Stimulated activated CD8-positive, alpha-beta memory T cell treated with anti-CD3 and anti-CD28 coated beads, Interleukin-7, amount 100 ng/mL, for 24 hours (primary cell): ENCODE measurements at regions not wholly inside any gene's neighbourhood (a gene's known extent, or its start where the extent isn't known, plus 50 kb on each side); places are given as distances from the start of the nearest gene placed in this dataset.
"Not testable (repeated sequence)": the region's sequence is repeated elsewhere in the genome, so short reads cannot be mapped to it uniquely, and the experiment has no call there.

Experiments
- DNase-seq: peaks from one replicate; pipeline ENCODE4 v3.0.0-alpha.2; 2020; ENCODE audit warnings: low read depth

DNA sequence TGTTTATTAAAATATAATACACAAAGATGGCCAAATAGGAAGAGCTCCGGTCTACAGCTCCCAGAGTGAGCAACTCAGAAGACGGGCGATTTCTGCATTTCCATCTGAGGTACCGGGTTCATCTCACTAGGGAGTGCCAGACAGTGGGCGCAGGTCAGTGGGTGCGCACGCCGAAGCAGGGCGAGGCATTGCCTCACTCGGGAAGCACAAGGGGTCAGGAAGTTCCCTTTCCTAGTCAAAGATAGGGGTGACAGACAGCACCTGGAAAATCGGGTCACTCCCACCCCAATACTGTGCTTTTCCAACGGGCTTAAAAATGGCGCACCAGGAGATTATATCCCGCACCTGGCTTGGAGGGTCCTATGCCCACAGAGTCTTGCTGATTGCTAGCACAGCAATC lies 234.9 kb upstream of the CDH11 start:
- not testable (repeated sequence) for DNase-seq

DNA sequence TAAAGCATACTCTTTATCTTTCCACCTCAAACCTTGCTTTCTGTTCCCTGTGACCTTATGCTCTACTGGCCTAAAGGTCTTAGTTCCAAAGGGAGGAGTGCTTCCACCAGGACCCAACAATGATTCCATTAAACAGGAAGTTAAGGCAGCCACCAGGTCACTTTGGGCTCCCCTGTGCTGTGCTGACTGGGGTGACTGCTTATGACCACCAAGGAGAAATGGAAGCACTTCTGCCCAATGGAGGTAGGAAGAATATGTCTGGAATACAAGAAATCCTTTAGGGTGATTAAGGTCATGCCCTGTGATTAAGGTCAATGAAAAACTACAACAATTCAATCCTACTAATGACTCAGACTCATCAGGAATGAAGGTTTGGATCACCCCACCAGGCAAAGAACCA lies 233.8 kb upstream of the CDH11 start:
- no peak for DNase-seq

DNA sequence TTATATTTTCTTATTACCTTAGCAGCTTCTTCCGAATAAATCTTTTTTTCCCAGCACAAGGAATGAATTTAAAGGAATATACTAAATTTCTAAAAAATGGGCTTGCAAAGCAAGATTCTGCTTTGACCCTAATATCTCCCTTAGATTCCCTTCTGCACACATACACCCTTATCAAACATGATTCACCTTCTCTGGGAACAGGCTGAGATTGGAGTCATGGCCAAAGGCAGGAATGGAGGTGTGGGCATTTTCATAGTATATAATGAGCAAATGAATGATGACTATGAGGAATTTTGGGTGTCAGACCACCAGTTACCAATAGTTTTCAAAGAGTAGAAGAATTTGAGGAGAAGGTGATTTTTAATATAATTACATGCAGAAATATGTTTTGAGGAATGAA lies 231.3 kb upstream of the CDH11 start:
- no peak for DNase-seq

DNA sequence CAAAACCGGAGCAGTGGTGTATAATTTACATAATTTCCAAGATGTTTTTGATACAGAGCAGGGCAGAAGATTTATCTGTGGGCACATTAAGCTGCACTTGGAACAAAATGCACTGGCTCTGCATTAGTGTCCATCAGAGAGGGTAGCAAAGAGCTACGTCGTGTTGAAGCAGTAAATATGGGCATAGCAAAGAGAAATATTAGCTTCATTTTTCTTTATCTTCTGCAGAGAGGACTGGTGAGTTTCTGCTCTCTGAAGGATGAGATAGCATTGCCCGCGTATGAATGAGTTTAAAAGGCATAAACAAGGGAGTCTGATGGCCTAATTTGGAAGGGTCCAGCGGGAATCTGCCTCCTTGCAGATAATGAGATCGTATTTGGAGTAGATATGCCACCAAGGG lies 227.8 kb upstream of the CDH11 start:
- DNase-seq, result no peak

DNA sequence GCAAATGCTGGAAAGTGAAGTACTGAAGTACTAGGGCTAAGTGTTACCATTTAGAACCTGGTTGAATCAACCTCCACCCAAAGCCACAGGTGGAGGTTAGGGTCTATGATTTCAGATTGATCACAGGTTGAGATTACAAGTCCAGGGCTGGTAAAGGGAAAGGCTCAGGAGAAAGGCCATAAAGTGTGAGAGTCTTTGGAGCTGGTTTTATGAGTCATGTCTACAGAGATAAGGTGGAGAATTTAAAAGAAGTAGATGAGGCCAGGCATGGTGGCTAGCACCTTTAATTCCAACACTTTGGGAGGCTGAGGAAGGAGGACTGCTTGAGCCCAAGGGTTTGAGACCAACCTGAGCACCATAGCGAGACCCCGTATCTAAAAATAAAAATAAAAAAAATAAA lies 221.7 kb upstream of the CDH11 start:
- no peak for DNase-seq

DNA sequence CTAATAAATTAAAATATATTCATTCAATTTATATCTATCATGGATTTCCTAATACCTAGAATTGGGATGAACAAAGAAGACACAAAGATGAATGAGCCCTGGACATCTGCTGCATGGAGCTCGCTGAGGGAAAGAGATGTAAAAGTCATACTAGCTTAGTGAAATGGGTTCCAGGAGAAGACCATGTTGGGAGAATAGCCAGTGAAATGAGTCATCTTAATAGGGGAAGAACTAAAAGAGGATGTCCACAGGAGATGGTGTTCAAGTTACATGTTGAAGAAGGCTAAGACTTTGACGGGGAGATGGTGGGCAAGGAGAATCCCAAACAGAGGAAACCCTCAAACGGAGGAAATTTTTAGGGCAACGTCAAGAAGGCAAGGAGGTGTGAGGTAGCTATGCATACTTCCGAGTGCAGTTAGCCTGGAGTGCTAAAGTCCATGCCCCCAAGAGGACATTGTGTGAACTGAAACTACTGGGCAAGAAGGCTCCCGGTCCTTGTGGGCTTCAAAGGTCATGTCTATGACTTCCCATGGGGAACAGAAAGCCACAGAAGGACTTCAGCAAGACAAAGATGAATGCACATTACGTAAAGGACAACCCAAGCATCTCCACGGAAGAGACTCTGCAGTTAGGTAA lies 220.5 kb upstream of the CDH11 start:
- DNase-seq, result no peak

DNA sequence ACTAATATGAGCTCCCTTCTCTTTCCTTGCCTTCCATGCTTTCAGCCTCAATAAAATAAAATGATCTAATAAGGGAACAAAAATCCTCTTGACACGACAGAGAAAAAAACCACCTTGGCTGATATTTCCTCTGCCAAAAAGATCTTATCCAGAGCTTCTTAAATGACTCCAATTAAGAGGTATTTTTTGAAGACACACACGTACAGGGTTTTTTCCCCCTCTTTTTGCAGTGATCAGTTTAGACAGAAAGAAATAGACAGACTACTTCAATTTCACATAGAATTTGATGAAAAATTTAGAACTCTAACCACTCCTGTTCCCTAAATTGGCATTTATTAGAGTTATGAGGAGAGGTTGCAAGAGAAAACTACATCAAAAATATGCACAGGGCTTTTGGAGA lies 217.2 kb upstream of the CDH11 start:
- DNase-seq, result no peak

DNA sequence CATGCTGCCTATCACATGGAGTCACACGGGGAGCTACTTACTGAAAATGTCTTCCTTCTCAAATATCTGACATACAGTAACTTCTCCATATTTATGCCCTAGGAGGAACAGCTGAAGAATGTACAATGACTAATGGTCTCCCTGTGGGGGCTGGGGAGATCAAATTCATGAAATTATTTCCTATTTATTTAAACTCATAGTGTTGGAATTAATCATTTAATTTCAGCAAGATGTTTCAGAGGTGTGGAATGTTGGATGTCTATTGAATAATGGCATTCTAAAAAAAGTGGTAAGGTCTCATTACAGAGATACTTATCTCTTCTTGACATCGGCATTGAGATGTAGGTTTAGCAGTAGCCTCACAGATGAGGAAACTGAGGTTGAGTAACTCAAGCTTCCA lies 214.3 kb upstream of the CDH11 start:
- DNase-seq, result no peak

DNA sequence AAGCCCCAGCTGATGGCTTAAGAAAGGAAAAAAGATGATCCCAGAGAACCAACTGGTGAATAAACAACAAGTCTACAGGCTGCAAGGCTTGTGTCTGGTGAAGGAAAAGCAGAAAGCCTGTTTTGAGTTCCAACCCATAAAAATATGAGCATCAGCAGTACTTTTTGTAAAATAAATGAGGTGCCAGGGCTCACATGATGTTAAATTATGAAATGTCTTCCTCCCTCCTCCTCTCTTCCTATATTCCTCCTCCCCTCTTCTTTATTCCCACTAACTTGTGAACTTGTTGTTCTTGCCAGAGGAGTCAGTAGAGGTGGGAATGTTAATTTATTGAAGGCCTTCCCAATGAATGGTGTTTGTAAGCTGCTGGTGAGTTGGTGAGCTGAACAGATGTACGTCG lies 212.2 kb upstream of the CDH11 start:
- DNase-seq, result no peak

DNA sequence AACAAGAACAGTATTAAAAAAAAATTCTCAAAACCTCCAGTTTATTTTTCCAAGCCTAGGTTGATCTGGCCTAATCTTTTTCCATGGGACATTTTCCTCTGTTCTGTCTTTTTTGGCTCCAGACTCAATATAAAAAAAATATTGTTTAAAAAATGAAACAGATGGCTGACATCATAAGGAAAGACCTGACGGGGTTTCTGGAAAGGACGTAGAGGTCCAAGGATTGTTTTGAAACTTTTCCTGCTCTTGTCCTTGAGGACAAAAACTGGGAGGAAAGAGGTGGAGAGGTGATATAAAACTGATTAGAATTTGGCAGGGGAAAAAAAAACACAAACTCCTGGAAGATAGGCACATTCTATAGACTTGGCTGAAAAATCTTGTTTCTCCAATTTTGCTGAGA lies 211.4 kb upstream of the CDH11 start:
- DNase-seq, result no peak

DNA sequence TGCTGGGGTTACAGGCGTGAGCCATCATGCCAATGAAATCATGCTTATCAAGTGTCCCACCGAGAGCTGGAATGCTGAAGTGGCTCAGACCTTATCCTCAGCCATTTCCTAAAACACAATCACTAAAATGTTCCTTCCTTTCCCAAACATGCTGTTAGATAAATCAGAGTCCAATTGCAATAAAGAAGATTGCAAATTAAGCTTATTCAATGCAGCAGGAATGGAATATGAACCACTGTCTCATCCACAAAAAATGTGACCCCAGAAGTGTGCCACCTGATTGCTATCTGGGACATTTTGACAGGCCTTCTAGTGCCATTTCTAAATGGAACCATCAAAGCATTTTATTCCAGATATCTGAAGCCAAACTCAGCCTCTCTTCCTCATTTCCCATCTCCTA lies 205.5 kb upstream of the CDH11 start:
- no peak for DNase-seq

DNA sequence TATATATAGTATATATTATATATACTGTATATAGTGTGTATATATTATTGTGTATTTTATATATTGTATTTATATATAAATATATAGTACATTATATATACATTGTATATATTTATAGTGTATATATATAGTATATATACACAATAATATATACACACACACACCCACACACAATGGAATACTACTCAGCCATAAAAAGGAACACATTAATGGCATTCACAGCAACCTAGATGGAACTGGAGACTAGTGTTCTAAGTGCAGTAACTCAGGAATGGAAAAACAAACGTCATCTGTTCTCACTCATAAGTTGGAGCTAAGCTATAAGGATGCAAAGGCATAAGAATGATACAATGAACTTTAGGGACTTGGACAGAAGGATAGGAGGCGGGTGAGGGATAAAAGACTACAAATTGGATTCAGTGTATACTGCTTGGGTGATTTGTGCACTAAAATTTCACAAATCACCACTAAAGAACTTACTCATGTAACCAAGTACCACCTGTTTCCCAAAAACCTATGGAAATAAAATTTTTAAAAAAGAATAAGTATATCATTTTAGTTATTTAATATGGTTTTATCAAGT lies 201.9 kb upstream of the CDH11 start:
- no peak for DNase-seq

DNA sequence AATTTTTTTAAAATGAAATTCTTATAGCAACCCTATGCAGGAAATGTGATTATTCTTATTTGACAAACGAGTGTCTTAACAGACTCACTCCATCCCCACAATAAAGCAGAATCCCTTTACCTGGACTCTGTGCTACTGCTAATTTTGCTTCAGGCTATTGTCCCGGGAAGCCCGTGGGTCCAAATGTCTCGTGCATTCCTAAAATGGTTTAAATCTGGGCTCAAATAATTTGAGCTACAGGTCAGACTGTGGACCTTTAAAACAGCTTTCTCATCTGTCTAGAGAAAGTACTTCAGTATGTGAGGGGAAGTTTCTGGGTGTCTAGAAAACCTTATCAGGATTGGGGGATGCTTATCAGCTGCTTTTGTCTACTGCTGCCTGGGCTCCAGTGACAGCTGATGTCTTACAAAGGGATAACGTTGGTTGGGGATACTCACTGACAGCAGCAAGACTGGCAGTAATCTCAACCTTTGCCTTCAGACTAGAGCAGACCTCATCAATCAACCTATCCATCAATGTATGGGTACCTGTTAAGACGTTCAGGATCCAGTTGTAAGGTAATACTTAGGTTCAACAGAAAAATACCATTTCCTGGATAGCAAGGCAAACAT lies 197.9 kb upstream of the CDH11 start:
- no peak for DNase-seq

DNA sequence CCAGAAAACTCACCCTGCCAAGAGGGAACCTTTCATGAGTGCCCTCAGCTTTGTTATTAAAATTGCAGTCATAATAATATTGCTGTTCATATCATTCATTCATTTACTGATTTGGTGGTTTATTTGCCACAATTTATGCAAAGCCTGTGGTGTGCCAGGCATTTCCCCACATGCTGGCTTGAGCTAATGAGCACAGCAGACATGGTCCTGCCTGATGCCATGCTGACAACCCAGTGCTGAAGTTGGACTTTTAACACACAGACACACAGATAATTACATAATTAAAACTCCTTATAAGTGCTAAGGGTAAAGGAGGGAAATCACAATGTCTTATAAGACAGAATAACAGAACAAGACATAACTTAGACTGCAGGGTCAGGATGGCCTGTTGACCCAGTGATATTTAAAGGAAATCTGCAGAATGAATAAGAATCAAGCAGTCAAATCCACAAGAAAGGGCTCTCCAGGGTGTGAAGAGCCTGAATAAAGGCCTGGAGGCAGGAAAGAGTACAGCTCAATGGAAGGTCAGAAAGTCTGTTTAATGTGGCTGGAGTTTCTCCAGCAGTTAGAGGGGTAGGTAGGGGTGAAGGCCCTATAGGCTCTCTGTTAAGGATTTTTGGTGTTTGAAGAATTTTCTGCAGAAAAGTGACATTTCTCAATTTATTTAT lies 196.9 kb upstream of the CDH11 start:
- no peak for DNase-seq

DNA sequence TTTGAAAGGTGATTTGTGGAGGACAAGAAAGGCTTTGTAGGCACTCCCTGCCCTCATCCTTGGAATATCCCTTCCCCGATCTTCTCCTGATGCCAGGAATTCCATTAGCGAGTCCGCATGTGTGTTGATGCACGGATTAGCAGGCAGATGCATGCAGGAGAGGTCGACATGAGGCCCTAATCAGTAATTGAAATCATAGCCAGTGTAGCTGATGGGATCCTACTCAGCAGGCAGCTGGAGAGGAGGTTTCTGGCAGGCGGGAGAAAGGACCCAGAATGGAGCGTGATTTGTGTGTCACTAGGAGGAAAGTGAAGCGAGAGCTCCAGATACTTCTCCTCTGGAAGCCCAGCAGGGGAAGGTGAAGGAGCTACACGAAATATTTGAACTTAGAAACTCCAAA lies 196.3 kb upstream of the CDH11 start:
- DNase-seq, result no peak

DNA sequence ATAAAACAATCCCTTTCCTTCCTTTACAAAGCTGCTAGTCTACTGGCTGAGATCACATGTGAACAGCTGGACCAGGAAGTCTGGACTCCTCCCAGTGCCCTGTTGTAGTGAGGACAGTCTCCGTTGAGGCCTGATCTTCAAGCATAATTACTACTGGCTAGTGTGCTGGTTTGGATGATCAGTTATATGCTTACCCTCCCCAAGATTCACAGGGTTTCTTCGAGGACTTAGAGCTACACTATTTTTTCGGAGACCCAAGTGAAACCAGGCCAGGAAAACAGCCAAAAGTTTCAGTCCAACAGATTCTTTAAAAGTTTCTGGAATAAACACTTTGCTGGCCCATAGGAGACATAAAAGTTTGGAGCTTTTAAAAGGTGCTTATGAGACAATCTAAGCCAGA lies 194.9 kb upstream of the CDH11 start:
- DNase-seq, result no peak

DNA sequence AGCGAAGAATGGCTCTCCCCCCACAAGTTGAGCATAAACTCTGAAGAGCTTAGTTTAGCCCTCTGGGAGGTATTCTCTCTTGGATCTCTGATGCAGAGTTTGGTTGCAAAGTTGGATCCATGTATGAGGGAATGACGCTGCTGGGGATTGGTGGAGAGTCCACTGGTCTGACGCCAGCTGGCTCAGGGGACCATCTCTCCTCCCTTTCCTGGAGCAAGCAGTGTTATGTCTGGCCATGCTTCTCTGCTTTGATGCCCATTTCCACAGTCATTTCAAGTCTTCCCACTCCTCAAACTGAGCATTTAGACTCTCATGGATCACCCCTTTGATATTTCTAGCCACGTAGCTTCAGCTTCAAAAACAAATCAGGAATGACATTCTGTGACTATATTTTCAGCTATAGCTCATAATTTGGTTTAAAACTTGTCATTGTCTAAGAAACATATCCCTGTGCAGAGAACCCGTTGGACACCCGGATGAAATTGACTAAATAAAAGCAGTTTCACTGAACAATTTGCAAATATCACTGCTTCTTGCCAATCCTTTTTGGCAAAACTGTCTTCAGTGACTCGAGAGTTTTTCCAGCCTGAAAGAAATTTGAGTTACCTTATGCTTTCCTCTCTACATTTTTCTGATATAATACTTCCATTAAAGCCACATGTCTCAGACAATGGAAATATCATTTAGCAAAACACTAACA lies 193.4 kb upstream of the CDH11 start:
- DNase-seq, result no peak

DNA sequence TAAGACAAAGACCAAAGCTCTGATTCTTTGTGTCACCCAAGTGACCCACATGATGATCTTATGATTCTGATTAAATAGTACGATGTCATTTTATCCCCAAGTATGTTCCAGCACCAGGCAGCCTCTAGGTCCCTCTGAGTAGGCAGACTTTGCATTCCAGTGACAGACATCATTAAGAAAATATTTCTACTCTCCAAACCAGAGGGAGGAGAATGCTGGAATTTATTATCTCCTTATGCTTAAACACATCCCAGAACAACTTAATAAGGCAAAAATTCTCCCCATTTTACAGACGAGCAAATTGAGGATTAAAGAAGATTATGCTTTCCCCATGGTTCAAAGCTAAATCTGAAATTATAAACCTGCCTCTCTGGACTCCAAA lies 192.8 kb upstream of the CDH11 start:
- DNase-seq, result no peak

DNA sequence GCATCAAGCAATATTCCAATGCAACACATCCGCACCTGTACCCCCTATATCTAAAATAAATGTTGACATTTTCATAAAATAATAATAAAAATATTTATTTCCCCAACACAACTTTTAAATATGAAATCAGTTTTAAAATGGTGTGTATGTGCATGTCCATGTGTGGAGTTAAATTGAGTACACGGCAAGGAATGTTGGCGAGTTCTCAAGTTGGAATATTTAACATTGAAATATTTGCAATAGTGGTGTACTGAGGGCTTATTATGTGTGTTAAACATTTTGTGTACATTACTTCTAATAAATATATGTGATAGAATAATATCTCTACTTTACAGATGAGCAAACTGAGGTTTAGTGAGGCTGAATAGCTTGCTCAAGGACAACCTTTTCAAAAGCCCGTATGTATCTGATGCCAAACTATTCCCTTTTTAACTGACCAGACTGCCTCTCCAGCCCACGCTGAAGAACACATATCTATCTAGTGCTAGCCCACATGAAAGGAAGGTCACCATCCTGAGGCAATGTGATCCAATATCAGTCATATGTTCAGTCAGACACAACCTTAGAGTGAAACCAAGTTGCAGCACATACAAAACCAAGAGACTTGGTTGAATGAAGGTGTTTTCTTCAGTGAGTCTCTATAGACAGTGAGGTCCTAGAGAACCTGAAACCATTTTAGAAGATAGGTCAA lies 192.2 kb upstream of the CDH11 start:
- DNase-seq, result no peak

DNA sequence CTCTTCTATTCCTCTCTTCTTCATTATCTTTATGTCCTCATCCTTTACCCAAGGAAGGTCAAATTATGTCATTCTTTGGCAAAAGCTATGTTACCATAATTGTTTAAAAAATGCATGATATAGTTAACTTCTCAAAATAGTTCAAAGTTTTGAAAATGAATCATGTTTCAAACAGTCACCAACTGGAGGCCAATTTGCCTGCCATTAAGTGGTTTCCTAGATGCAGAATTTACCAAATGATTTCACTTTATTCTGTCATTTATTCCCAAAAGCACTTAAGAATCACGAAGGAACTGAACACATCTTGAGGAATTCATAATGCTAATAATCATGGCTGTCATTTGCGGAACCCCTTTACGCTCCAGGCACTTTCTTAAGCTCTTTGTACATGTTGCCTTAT lies 190.9 kb upstream of the CDH11 start:
- DNase-seq, result no peak

DNA sequence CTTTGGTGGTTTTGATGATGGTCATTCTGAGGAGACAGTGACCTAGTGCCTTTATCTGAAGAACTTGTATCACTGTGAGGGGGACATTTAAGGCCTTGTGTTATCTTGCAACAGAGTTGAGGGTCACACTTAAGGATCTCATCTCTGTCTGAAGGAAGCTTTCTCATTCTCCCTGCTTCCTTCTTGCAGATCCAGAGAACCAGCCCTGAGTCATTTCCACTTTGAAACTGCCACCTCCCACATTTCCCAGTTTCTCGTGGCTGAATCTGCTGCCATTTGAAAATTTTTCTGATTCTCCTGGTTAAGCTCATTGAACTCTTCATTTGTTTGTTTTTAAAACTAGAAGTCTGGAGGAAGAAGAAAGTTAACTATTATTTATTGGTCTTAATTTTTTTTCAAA lies 190.2 kb upstream of the CDH11 start:
- no peak for DNase-seq

DNA sequence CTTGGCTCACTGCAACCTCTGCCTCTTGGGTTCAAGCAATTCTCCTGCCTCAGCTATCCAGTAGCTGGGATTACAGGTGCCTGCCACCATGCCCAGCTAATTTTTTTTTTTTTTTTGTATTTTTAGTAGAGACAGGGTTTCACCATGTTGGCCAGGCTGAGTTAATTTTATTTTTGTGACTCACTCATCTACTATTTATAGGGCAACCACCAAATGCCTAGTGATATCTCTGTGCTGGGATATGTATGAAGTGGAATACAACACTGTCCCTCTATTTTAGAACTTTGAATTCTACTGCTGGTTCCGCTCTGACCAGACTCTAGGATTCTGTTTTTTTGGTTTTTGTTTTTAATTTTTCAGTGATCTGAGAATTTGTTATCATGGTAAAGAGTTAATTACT lies 188.6 kb upstream of the CDH11 start:
- not testable (repeated sequence) for DNase-seq
